Endodermal cell (in vitro differentiated cells): ENCODE measurements at regions not wholly inside any gene's neighbourhood (a gene's known extent, or its start where the extent isn't known, plus 50 kb on each side); places are given as distances from the start of the nearest gene placed in this dataset.
A peak's percentile ranks its signal among the peaks of the same experiment; 100 is the strongest.
"Not testable (repeated sequence)": the region's sequence is repeated elsewhere in the genome, so short reads cannot be mapped to it uniquely, and the experiment has no call there.

ENCODE experiments used
- DNase-seq: peaks from one replicate; pipeline ENCODE4 v3.0.0-alpha.2; 2017
- H3K27ac ChIP-seq: 2 replicates; pipeline ENCODE4 v1.5.1; 2013; ENCODE audit warnings: mild to moderate bottlenecking, low read depth, low read length, moderate library complexity
- H3K27me3 ChIP-seq: 2 replicates; pipeline ENCODE4 v1.6.1; 2013; ENCODE audit warnings: mild to moderate bottlenecking, low read length, moderate library complexity; ENCODE audit not compliant: insufficient read depth, control insufficient read depth, poor library complexity, severe bottlenecking
- H3K36me3 ChIP-seq: 2 replicates; pipeline ENCODE4 v1.7.0; 2013; ENCODE audit warnings: mild to moderate bottlenecking, low read length, moderate library complexity; ENCODE audit not compliant: control insufficient read depth, insufficient read depth
- H3K4me1 ChIP-seq: one replicate; pipeline ENCODE4 v1.7.0; 2013; ENCODE audit warnings: low read length; ENCODE audit not compliant: control insufficient read depth, insufficient read depth
- H3K4me3 ChIP-seq: 2 replicates; pipeline ENCODE4 v1.5.1; 2013; ENCODE audit warnings: mild to moderate bottlenecking, low read length, moderate library complexity
- H3K9ac ChIP-seq: 2 replicates; pipeline ENCODE4 v1.6.1; 2013; ENCODE audit warnings: mild to moderate bottlenecking, low read length, moderate library complexity; ENCODE audit not compliant: poor library complexity, severe bottlenecking; ENCODE audit errors: extremely low read depth
- H3K9me3 ChIP-seq: 2 replicates; pipeline ENCODE4 v1.6.1; 2013; ENCODE audit warnings: mild to moderate bottlenecking, low read length, moderate library complexity; ENCODE audit not compliant: control insufficient read depth
- H3K27ac Mint-ChIP-seq: 2 replicates; pipeline ENCODE4 v1.8.0; 2020; ENCODE audit warnings: mixed read lengths
- H3K27me3 Mint-ChIP-seq: 2 replicates; pipeline ENCODE4 v1.8.0; 2021; ENCODE audit warnings: mild to moderate bottlenecking, mixed read lengths; ENCODE audit not compliant: insufficient read depth
- H3K36me3 Mint-ChIP-seq: 2 replicates; pipeline ENCODE4 v1.8.0; 2020; ENCODE audit warnings: low read depth, mixed read lengths
- H3K4me1 Mint-ChIP-seq: 2 replicates; pipeline ENCODE4 v1.8.0; 2020; ENCODE audit warnings: mixed read lengths
- H3K4me3 Mint-ChIP-seq: 2 replicates; pipeline ENCODE4 v1.8.0; 2020; ENCODE audit warnings: mild to moderate bottlenecking, moderate library complexity, mixed read lengths
- H3K9me3 Mint-ChIP-seq: 2 replicates; pipeline ENCODE4 v1.8.0; 2020; ENCODE audit warnings: mild to moderate bottlenecking, mixed read lengths
- CTCF ChIP-seq: fragments of 200-600 bp; sonication (generic); conservative IDR thresholded peaks from 2 replicates; pipeline ENCODE4 v1.5.0; 2021; ENCODE audit warnings: antibody characterized with exemption, mild to moderate bottlenecking
- WGBS, 2 experiments: methylation state at CpG; one replicate each; pipeline versions ENCODE4 v1.1.5 to v1.1.7; 2013; ENCODE audit warnings: missing lambda C conversion rate in 2 of 2, mixed read lengths in 1 of 2; ENCODE audit not compliant: insufficient coverage in 1 of 2, insufficient read length in 1 of 2; 5-methylcytosine and 5-hydroxymethylcytosine counted together

- H3K4me1 ChIP-seq = no peaks in the 10 kb centered on the region
- WGBS, 2 experiments = 51% methylated on average over 4 to 7 of the region's 7 CpGs
- H3K9me3 ChIP-seq = no peaks in the 10 kb centered on the region
- no peak overlapping the region for H3K4me3 ChIP-seq
- H3K36me3 ChIP-seq = no peaks in the 10 kb centered on the region
- Mint-ChIP-seq H3K27ac (no peak overlapping the region), H3K9me3 (peaks cover 11% of the 10 kb centered on the region), H3K27me3 (no peaks in the 10 kb centered on the region), H3K36me3 (no peaks in the 10 kb centered on the region), H3K4me3 (no peak overlapping the region), H3K4me1 (peaks cover 2% of the 10 kb centered on the region)
- no peaks in the 10 kb centered on the region for H3K27me3 ChIP-seq
- H3K27ac ChIP-seq = no peak overlapping the region
- H3K9ac ChIP-seq = no peak overlapping the region
- peak; percentile 86 for DNase-seq
- TF ChIP-seq CTCF = peak; percentile 93
Observed at GRCh38 chr4:149914119-149915115, 98.8 kb upstream of the IQCM start.

GRCh38 chr4:149915735-149916134 is 100.1 kb upstream of the IQCM start:
- H3K27ac ChIP-seq, H3K4me1 Mint-ChIP-seq, H3K9me3 ChIP-seq, H3K36me3 ChIP-seq, H3K4me3 ChIP-seq, H3K27ac Mint-ChIP-seq, H3K36me3 Mint-ChIP-seq, H3K27me3 Mint-ChIP-seq, DNase-seq, H3K4me1 ChIP-seq, H3K9ac ChIP-seq, H3K27me3 ChIP-seq: not testable (repeated sequence)
- peak overlapping the region; percentile 44 for H3K4me3 Mint-ChIP-seq
- 76 to 91% methylated on average over 7 to 14 of the region's 15 CpGs for WGBS, 2 experiments
- H3K9me3 Mint-ChIP-seq = peaks cover 11% of the 10 kb centered on the region

GRCh38 chr4:149923736-149924135 is 108.1 kb upstream of the IQCM start:
- H3K36me3 Mint-ChIP-seq = no peaks in the 10 kb centered on the region
- Histone ChIP-seq H3K36me3 (no peaks in the 10 kb centered on the region), H3K4me1 (no peaks in the 10 kb centered on the region), H3K27me3 (no peaks in the 10 kb centered on the region), H3K9me3 (no peaks in the 10 kb centered on the region), H3K9ac (no peak overlapping the region), H3K4me3 (no peak overlapping the region), H3K27ac (no peak overlapping the region)
- DNase-seq = no peak
- peaks cover 2% of the 10 kb centered on the region for H3K4me1 Mint-ChIP-seq
- 86 to 87% methylated on average over 3 to 6 of the region's 6 CpGs for WGBS, 2 experiments
- no peak overlapping the region for H3K27ac Mint-ChIP-seq
- H3K9me3 Mint-ChIP-seq = no peaks in the 10 kb centered on the region
- no peaks in the 10 kb centered on the region for H3K27me3 Mint-ChIP-seq
- TF ChIP-seq CTCF = peak; percentile 50
- no peak overlapping the region for H3K4me3 Mint-ChIP-seq
